Loucy (cell line): ENCODE measurements at regions not wholly inside any gene's neighbourhood (a gene's known extent, or its start where the extent isn't known, plus 50 kb on each side); places are given as distances from the start of the nearest gene placed in this dataset.
"Not testable (repeated sequence)": the region's sequence is repeated elsewhere in the genome, so short reads cannot be mapped to it uniquely, and the experiment has no call there.

Experiments used
- H2AFZ ChIP-seq: fragments of 200-600 bp; sonication (generic); 2 replicates; pipeline ENCODE4 v1.6.0; 2016; ENCODE audit warnings: antibody characterized with exemption, mild to moderate bottlenecking, low read length, moderate library complexity
- H3F3A ChIP-seq: fragments of 200-600 bp; 2 replicates; pipeline ENCODE4 v1.6.0; 2016; ENCODE audit warnings: antibody characterized with exemption, low read depth, mild to moderate bottlenecking
- H3K27me3 ChIP-seq: fragments of 200-600 bp; sonication (generic); 2 replicates; pipeline ENCODE4 v1.6.1; 2014; ENCODE audit warnings: low read length, mild to moderate bottlenecking; ENCODE audit not compliant: insufficient read depth, poor library complexity, severe bottlenecking
- H3K36me3 ChIP-seq: fragments of 200-600 bp; sonication (generic); 2 replicates; pipeline ENCODE4 v1.6.1; 2016; ENCODE audit warnings: low read length; ENCODE audit not compliant: insufficient read depth
- H3K4me1 ChIP-seq: fragments of 200-600 bp; sonication (generic); 2 replicates; pipeline ENCODE4 v1.5.1; 2014; ENCODE audit warnings: low read length, mild to moderate bottlenecking; ENCODE audit not compliant: insufficient read depth, poor library complexity, severe bottlenecking
- H3K4me2 ChIP-seq: fragments of 200-600 bp; sonication (generic); 2 replicates; pipeline ENCODE4 v1.6.0; 2014; ENCODE audit warnings: antibody characterized with exemption, low read length, low read depth, mild to moderate bottlenecking; ENCODE audit not compliant: poor library complexity, severe bottlenecking
- H3K4me3 ChIP-seq: fragments of 200-600 bp; sonication (generic); 2 replicates; pipeline ENCODE4 v1.5.1; 2014; ENCODE audit warnings: low read length, mild to moderate bottlenecking, mixed read lengths; ENCODE audit not compliant: poor library complexity, severe bottlenecking
- H3K79me2 ChIP-seq: fragments of 200-600 bp; sonication (generic); 2 replicates; pipeline ENCODE4 v1.6.1; 2014; ENCODE audit warnings: low read length; ENCODE audit not compliant: insufficient read depth
- H3K9ac ChIP-seq: fragments of 200-600 bp; sonication (generic); 2 replicates; pipeline ENCODE4 v1.6.0; 2014; ENCODE audit warnings: mild to moderate bottlenecking, low read depth, low read length, moderate library complexity; ENCODE audit not compliant: poor library complexity, severe bottlenecking
- H3K9me2 ChIP-seq: fragments of 200-600 bp; sonication (generic); replicated peaks from 2 replicates; pipeline ENCODE4 v1.6.1; 2016; ENCODE audit warnings: low read depth, low read length, mixed read lengths
- H3K9me3 ChIP-seq: fragments of 200-600 bp; sonication (generic); 2 replicates; pipeline ENCODE4 v1.6.1; 2014; ENCODE audit warnings: mild to moderate bottlenecking, antibody characterized with exemption, low read length, low read depth; ENCODE audit not compliant: insufficient read depth
- H4K20me1 ChIP-seq: fragments of 200-600 bp; sonication (generic); 2 replicates; pipeline ENCODE4 v1.6.0; 2014; ENCODE audit warnings: antibody characterized with exemption, low read length, mild to moderate bottlenecking; ENCODE audit not compliant: insufficient read depth, poor library complexity, severe bottlenecking
- CTCF ChIP-seq: fragments of 200-600 bp; sonication (generic); conservative IDR thresholded peaks from 2 replicates; pipeline ENCODE4 v1.5.1; 2014; ENCODE audit warnings: mild to moderate bottlenecking, antibody characterized with exemption, low read length
- EZH2phosphoT487 ChIP-seq: fragments of 200-600 bp; IDR thresholded peaks from 2 replicates; pipeline ENCODE4 v1.6.1; 2018; ENCODE audit warnings: antibody characterized with exemption, mild to moderate bottlenecking, moderate library complexity, borderline replicate concordance

DNA sequence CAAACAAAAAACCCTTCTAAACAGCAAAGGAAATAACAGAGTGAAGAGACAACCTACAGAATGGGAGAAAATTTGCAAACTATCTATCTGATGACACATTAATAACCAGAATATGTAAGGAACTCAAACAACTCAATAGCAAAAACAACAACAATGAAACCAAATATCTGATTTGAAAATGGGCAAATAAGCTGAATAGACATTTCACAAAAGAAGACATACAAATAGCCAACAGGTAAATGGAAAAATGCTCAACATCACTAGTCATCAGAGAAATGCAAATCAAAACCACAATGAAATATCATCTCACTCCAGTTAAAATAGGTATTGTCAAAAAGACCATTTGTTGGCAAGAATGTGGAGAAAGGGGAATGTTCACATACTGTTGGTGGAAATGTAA lies 57.6 kb upstream of the RC3H1 start:
- Histone ChIP-seq H3K27me3 (no peaks in the 10 kb centered on the region), H3K9me2 (no peaks in the 10 kb centered on the region), H4K20me1 (no peaks in the 10 kb centered on the region), H3K9me3 (no peaks in the 10 kb centered on the region), H2AFZ (no peak overlapping the region; the same call in 1 of the 2 replicates), H3K79me2 (no peaks in the 10 kb centered on the region), H3K4me1 (peaks cover 17% of the 10 kb centered on the region), H3F3A (no peaks in the 10 kb centered on the region), H3K4me3 (no peak overlapping the region), H3K4me2 (no peak overlapping the region), H3K36me3 (no peaks in the 10 kb centered on the region), H3K9ac (no peak overlapping the region)
- no peak for TF ChIP-seq EZH2phosphoT487
- no peak for TF ChIP-seq CTCF

- H3K36me3 ChIP-seq, H3F3A ChIP-seq, H3K79me2 ChIP-seq, H3K4me2 ChIP-seq, H3K9me2 ChIP-seq, H3K9me3 ChIP-seq, H4K20me1 ChIP-seq, H3K9ac ChIP-seq, H3K4me3 ChIP-seq, H2AFZ ChIP-seq, H3K27me3 ChIP-seq: not testable (repeated sequence)
- peaks cover 17% of the 10 kb centered on the region for H3K4me1 ChIP-seq
Observed at GRCh38 chr1:174078916-174079315, 56.8 kb upstream of the RC3H1 start.

- H3K79me2 ChIP-seq: no peaks in the 10 kb centered on the region
- no peaks in the 10 kb centered on the region for H3F3A ChIP-seq
- H3K4me2 ChIP-seq: peak overlapping the region; percentile 23
- H3K27me3 ChIP-seq: no peaks in the 10 kb centered on the region
- peak overlapping the region; percentile 1 for H3K4me3 ChIP-seq
- no peak for TF ChIP-seq EZH2phosphoT487
- no peak for TF ChIP-seq CTCF
- H2AFZ ChIP-seq: peak overlapping the region; percentile 91
- no peaks in the 10 kb centered on the region for H4K20me1 ChIP-seq
- H3K9me3 ChIP-seq: no peaks in the 10 kb centered on the region
- no peaks in the 10 kb centered on the region for H3K9me2 ChIP-seq
- no peak overlapping the region for H3K9ac ChIP-seq
- peaks cover 17% of the 10 kb centered on the region for H3K4me1 ChIP-seq
- H3K36me3 ChIP-seq: no peaks in the 10 kb centered on the region
Observed at GRCh38 chr1:174077749-174078490, 55.8 kb upstream of the RC3H1 start.

DNA sequence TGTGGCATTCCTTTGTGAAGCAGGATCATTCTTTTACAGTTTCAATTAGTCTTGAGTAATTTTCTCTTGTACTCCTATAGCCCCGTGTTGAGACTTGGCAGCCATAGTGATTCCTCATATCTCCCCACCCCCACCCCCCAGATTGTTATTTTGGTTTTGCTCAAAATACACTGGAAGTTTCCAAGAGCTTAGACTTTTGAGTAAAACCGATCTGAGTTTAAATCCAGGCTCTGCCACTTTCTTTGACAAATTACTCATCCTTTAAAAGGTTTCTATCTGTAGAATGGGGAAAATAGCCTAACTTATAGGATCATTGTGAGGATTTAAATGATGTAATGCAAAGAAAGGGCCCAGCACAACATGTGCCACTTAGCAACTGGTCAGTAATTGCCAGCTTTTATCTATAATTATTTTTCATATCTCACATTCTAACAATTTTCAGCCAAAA lies 53.1 kb upstream of the RC3H1 start:
- H3K4me2 ChIP-seq: no peak overlapping the region
- H3K9me2 ChIP-seq: no peaks in the 10 kb centered on the region
- H4K20me1 ChIP-seq: no peaks in the 10 kb centered on the region

More for the DNA sequence above, 53.1 kb upstream of the RC3H1 start:
- TF ChIP-seq EZH2phosphoT487: no peak
- no peak for TF ChIP-seq CTCF
- Histone ChIP-seq H3K4me3 (no peak overlapping the region), H3K79me2 (no peaks in the 10 kb centered on the region), H3F3A (no peaks in the 10 kb centered on the region), H3K4me1 (peaks cover 17% of the 10 kb centered on the region), H3K27me3 (no peaks in the 10 kb centered on the region), H3K36me3 (no peaks in the 10 kb centered on the region), H3K9ac (no peak overlapping the region), H2AFZ (no peak overlapping the region), H3K9me3 (no peaks in the 10 kb centered on the region)
